GM23338 (cell line): ENCODE measurements at regions not wholly inside any gene's neighbourhood (a gene's known extent, or its start where the extent isn't known, plus 50 kb on each side); places are given as distances from the start of the nearest gene placed in this dataset.

Experiments used
- ATAC-seq: fragments of 200-7000 bp; cut with Tn5 transposase; 3 replicates; pipeline ENCODE4 v1.9.1; 2020
- DNase-seq: peaks from one replicate; pipeline ENCODE4 v3.0.0-alpha.2; 2015; ENCODE audit warnings: low spot score
- H2AFZ ChIP-seq: fragments of 200-600 bp; sonication (generic); 2 replicates; pipeline ENCODE4 v1.8.0; 2016; ENCODE audit warnings: antibody characterized with exemption, mild to moderate bottlenecking, moderate library complexity
- H3F3A ChIP-seq: fragments of 200-600 bp; sonication (generic); replicated peaks from 2 replicates; pipeline ENCODE4 v1.8.0; 2017; ENCODE audit warnings: antibody characterized with exemption, mixed run types, low read depth
- H3K27ac ChIP-seq: fragments of 200-600 bp; sonication (generic); 2 replicates; pipeline ENCODE4 v1.6.1; 2016; ENCODE audit warnings: low read depth
- H3K27me3 ChIP-seq: fragments of 200-600 bp; sonication (generic); 2 replicates; pipeline ENCODE4 v1.8.0; 2016; ENCODE audit warnings: mild to moderate bottlenecking, mixed run types, moderate library complexity; ENCODE audit not compliant: insufficient read depth
- H3K36me3 ChIP-seq: fragments of 200-600 bp; sonication (generic); 2 replicates; pipeline ENCODE4 v1.8.0; 2016; ENCODE audit warnings: mild to moderate bottlenecking; ENCODE audit not compliant: insufficient read depth
- H3K4me1 ChIP-seq: fragments of 200-600 bp; sonication (generic); 2 replicates; pipeline ENCODE4 v1.8.0; 2016; ENCODE audit warnings: mild to moderate bottlenecking, moderate library complexity; ENCODE audit not compliant: insufficient read depth
- H3K4me2 ChIP-seq: fragments of 200-600 bp; sonication (generic); 2 replicates; pipeline ENCODE4 v1.7.1; 2017; ENCODE audit warnings: mixed run types
- H3K4me3 ChIP-seq: fragments of 200-600 bp; sonication (generic); 2 replicates; pipeline ENCODE4 v1.6.1; 2016; ENCODE audit warnings: mixed run types
- H3K79me2 ChIP-seq: fragments of 200-600 bp; sonication (generic); replicated peaks from 2 replicates; pipeline ENCODE4 v1.8.0; 2017; ENCODE audit warnings: mild to moderate bottlenecking; ENCODE audit not compliant: insufficient read depth
- H3K9me2 ChIP-seq: fragments of 200-600 bp; sonication (generic); 2 replicates; pipeline ENCODE4 v1.8.0; 2017; ENCODE audit not compliant: insufficient read depth
- H4K20me1 ChIP-seq: fragments of 200-600 bp; sonication (generic); replicated peaks from 2 replicates; pipeline ENCODE4 v1.8.0; 2017; ENCODE audit warnings: mild to moderate bottlenecking; ENCODE audit not compliant: insufficient read depth
- H3K27ac Mint-ChIP-seq: 2 replicates; pipeline ENCODE4 v1.8.0; 2020; ENCODE audit warnings: inconsistent platforms, mild to moderate bottlenecking, moderate library complexity, mixed read lengths
- H3K27me3 Mint-ChIP-seq: 3 replicates; pipeline ENCODE4 v1.8.0; 2022; ENCODE audit warnings: low read depth, mild to moderate bottlenecking, moderate library complexity, mixed read lengths, inconsistent platforms; ENCODE audit not compliant: insufficient read depth, poor library complexity
- H3K36me3 Mint-ChIP-seq: 3 replicates; pipeline ENCODE4 v1.8.0; 2021; ENCODE audit warnings: low read depth, mild to moderate bottlenecking, inconsistent platforms, moderate library complexity, mixed read lengths
- H3K4me1 Mint-ChIP-seq: 3 replicates; pipeline ENCODE4 v1.8.0; 2020; ENCODE audit warnings: mild to moderate bottlenecking, inconsistent platforms, mixed read lengths
- H3K4me3 Mint-ChIP-seq: 3 replicates; pipeline ENCODE4 v1.8.0; 2021; ENCODE audit warnings: moderate library complexity, mild to moderate bottlenecking, inconsistent platforms, mixed read lengths
- H3K9me3 Mint-ChIP-seq: 3 replicates; pipeline ENCODE4 v1.8.0; 2020; ENCODE audit warnings: moderate library complexity, mild to moderate bottlenecking, inconsistent platforms, mixed read lengths
- CREB1 ChIP-seq: fragments of 250-450 bp; sonication (Bioruptor Pico); IDR thresholded peaks from 2 replicates; pipeline ENCODE4 v1.5.0; 2020; ENCODE audit warnings: low read depth, mild to moderate bottlenecking, moderate library complexity
- EZH2 ChIP-seq: fragments of 200-600 bp; sonication (generic); IDR thresholded peaks from one replicate; pipeline ENCODE4 v1.8.0; 2017; ENCODE audit warnings: antibody characterized with exemption, mild to moderate bottlenecking, low read depth; ENCODE audit not compliant: unreplicated experiment
- EZH2phosphoT487 ChIP-seq: fragments of 200-600 bp; sonication (generic); IDR thresholded peaks from one replicate; pipeline ENCODE4 v1.8.1; 2018; ENCODE audit warnings: antibody characterized with exemption; ENCODE audit not compliant: unreplicated experiment
- JUNB ChIP-seq: IDR thresholded peaks from one replicate; pipeline ENCODE4 v1.6.1; 2016; ENCODE audit warnings: antibody characterized with exemption; ENCODE audit not compliant: unreplicated experiment
- NANOG ChIP-seq: IDR thresholded peaks from 2 replicates; pipeline ENCODE4 v1.6.1; 2016; ENCODE audit warnings: antibody characterized with exemption, borderline replicate concordance
- POLR2AphosphoS5 ChIP-seq: IDR thresholded peaks from 2 replicates; pipeline ENCODE4 v1.6.1; 2016; ENCODE audit warnings: antibody characterized with exemption, low read depth
- STAT1 ChIP-seq: IDR thresholded peaks from one replicate; pipeline ENCODE4 v1.6.1; 2016; ENCODE audit warnings: antibody characterized with exemption; ENCODE audit not compliant: unreplicated experiment
- ZNF114 ChIP-seq: fragments of 250-450 bp; sonication (Bioruptor Pico); IDR thresholded peaks from 2 replicates; pipeline ENCODE4 v1.5.0; 2020; ENCODE audit warnings: mild to moderate bottlenecking, moderate library complexity
- ZNF331 ChIP-seq: fragments of 250-450 bp; sonication (Bioruptor Pico); IDR thresholded peaks from 2 replicates; pipeline ENCODE4 v1.5.0; 2020; ENCODE audit warnings: low read depth, mild to moderate bottlenecking, moderate library complexity
- TF ChIP-seq, protein P1 (sequence below), 2 experiments: fragments of 200-600 bp in 1 of 2; sonication (generic) in 1 of 2; conservative IDR thresholded peaks; 2 replicates each; pipeline versions ENCODE4 v1.5.1 to v1.6.1; 2016 to 2017; ENCODE audit warnings: antibody characterized with exemption in 2 of 2, low read depth in 2 of 2, mild to moderate bottlenecking in 2 of 2, moderate library complexity in 1 of 2
- TF ChIP-seq, protein P2 (sequence below): fragments of 250-450 bp; sonication (Bioruptor Pico); IDR thresholded peaks from 2 replicates; pipeline ENCODE4 v1.5.0; 2020; ENCODE audit warnings: mild to moderate bottlenecking, moderate library complexity
- TF ChIP-seq, protein P3 (sequence below): IDR thresholded peaks from one replicate; pipeline ENCODE4 v1.6.1; 2018; ENCODE audit warnings: antibody characterized with exemption; ENCODE audit not compliant: unreplicated experiment
- TF ChIP-seq, protein P4 (sequence below): IDR thresholded peaks from 2 replicates; pipeline ENCODE4 v1.6.1; 2016; ENCODE audit warnings: antibody characterized with exemption

DNA sequence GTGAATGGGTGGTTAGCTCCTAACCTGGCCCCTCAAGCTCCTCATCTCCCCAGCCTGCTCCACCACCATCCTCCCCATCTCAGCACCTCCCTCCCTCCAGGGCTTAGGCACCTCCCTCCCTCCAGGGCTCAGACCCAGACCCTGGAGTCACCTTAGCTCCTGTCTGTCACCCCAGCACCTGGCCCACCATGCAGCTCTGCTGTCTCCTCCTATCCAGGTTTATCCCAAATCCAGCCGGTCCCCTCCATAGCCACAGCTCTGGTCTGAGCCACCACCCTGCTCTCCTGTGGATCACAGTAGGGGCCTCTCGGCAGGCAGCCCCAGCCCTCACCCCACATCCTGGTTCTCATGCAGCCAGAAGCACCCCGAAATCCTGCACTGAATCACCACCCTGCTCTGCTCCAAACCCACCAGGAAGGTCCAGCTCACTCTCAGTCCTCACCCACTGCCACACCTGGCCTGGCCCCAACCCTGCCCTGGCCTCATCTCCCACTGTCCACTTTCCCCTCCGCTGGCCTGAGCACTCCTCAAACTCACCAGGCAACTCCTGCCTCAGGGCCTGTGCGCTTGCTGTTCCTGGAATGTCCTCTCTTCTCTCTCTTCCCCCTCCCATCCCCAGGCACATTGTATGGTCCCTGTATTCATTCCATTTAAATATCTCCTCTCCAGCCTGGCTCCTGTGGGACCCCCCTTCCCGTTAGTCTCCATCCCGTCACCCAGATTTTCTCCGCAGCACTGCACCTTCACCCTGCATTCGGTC is 62.6 kb downstream of the DIO3 start:
- DNase-seq: peak; percentile 40
- H3K4me3 ChIP-seq: no peak overlapping the region
- no peak overlapping the region for H3K27ac ChIP-seq
- ATAC-seq: peak; percentile 29
- H2AFZ ChIP-seq: peak overlapping the region; percentile 95
- H3K4me1 Mint-ChIP-seq: peaks cover 17% of the 10 kb centered on the region
- H3K4me1 ChIP-seq: peaks cover 2% of the 10 kb centered on the region; the same call in 1 of the 2 replicates
- H3K4me2 ChIP-seq: no peak overlapping the region
- peaks cover 23% of the 10 kb centered on the region for H3K27me3 Mint-ChIP-seq
- no peaks in the 10 kb centered on the region; the same call in 2 of the 3 replicates for H3K36me3 Mint-ChIP-seq
- no peaks in the 10 kb centered on the region for H3K79me2 ChIP-seq
- TF ChIP-seq JUNB (no peak), ZNF114 (CRISPR knock-in tag) (no peak), EZH2phosphoT487 (no peak), EZH2 (no peak), NANOG (no peak), STAT1 (no peak), ZNF331 (CRISPR knock-in tag) (no peak), POLR2AphosphoS5 (no peak), CREB1 (CRISPR knock-in tag) (no peak)
- TF ChIP-seq, protein P1, sequence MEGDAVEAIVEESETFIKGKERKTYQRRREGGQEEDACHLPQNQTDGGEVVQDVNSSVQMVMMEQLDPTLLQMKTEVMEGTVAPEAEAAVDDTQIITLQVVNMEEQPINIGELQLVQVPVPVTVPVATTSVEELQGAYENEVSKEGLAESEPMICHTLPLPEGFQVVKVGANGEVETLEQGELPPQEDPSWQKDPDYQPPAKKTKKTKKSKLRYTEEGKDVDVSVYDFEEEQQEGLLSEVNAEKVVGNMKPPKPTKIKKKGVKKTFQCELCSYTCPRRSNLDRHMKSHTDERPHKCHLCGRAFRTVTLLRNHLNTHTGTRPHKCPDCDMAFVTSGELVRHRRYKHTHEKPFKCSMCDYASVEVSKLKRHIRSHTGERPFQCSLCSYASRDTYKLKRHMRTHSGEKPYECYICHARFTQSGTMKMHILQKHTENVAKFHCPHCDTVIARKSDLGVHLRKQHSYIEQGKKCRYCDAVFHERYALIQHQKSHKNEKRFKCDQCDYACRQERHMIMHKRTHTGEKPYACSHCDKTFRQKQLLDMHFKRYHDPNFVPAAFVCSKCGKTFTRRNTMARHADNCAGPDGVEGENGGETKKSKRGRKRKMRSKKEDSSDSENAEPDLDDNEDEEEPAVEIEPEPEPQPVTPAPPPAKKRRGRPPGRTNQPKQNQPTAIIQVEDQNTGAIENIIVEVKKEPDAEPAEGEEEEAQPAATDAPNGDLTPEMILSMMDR (conservative IDR thresholded peaks at IDR 0.05; ENCODE audit: low read depth in 2 of 2): no peak
- TF ChIP-seq, protein P2, sequence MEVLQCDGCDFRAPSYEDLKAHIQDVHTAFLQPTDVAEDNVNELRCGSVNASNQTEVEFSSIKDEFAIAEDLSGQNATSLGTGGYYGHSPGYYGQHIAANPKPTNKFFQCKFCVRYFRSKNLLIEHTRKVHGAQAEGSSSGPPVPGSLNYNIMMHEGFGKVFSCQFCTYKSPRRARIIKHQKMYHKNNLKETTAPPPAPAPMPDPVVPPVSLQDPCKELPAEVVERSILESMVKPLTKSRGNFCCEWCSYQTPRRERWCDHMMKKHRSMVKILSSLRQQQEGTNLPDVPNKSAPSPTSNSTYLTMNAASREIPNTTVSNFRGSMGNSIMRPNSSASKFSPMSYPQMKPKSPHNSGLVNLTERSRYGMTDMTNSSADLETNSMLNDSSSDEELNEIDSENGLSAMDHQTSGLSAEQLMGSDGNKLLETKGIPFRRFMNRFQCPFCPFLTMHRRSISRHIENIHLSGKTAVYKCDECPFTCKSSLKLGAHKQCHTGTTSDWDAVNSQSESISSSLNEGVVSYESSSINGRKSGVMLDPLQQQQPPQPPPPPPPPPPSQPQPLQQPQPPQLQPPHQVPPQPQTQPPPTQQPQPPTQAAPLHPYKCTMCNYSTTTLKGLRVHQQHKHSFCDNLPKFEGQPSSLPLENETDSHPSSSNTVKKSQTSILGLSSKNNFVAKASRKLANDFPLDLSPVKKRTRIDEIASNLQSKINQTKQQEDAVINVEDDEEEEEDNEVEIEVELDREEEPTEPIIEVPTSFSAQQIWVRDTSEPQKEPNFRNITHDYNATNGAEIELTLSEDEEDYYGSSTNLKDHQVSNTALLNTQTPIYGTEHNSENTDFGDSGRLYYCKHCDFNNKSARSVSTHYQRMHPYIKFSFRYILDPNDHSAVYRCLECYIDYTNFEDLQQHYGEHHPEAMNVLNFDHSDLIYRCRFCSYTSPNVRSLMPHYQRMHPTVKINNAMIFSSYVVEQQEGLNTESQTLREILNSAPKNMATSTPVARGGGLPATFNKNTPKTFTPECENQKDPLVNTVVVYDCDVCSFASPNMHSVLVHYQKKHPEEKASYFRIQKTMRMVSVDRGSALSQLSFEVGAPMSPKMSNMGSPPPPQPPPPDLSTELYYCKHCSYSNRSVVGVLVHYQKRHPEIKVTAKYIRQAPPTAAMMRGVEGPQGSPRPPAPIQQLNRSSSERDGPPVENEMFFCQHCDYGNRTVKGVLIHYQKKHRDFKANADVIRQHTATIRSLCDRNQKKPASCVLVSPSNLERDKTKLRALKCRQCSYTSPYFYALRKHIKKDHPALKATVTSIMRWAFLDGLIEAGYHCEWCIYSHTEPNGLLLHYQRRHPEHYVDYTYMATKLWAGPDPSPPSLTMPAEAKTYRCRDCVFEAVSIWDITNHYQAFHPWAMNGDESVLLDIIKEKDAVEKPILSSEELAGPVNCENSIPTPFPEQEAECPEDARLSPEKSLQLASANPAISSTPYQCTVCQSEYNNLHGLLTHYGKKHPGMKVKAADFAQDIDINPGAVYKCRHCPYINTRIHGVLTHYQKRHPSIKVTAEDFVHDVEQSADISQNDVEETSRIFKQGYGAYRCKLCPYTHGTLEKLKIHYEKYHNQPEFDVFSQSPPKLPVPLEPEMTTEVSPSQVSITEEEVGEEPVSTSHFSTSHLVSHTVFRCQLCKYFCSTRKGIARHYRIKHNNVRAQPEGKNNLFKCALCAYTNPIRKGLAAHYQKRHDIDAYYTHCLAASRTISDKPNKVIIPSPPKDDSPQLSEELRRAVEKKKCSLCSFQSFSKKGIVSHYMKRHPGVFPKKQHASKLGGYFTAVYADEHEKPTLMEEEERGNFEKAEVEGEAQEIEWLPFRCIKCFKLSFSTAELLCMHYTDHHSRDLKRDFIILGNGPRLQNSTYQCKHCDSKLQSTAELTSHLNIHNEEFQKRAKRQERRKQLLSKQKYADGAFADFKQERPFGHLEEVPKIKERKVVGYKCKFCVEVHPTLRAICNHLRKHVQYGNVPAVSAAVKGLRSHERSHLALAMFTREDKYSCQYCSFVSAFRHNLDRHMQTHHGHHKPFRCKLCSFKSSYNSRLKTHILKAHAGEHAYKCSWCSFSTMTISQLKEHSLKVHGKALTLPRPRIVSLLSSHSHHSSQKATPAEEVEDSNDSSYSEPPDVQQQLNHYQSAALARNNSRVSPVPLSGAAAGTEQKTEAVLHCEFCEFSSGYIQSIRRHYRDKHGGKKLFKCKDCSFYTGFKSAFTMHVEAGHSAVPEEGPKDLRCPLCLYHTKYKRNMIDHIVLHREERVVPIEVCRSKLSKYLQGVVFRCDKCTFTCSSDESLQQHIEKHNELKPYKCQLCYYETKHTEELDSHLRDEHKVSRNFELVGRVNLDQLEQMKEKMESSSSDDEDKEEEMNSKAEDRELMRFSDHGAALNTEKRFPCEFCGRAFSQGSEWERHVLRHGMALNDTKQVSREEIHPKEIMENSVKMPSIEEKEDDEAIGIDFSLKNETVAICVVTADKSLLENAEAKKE: no peak
- TF ChIP-seq, protein P3, sequence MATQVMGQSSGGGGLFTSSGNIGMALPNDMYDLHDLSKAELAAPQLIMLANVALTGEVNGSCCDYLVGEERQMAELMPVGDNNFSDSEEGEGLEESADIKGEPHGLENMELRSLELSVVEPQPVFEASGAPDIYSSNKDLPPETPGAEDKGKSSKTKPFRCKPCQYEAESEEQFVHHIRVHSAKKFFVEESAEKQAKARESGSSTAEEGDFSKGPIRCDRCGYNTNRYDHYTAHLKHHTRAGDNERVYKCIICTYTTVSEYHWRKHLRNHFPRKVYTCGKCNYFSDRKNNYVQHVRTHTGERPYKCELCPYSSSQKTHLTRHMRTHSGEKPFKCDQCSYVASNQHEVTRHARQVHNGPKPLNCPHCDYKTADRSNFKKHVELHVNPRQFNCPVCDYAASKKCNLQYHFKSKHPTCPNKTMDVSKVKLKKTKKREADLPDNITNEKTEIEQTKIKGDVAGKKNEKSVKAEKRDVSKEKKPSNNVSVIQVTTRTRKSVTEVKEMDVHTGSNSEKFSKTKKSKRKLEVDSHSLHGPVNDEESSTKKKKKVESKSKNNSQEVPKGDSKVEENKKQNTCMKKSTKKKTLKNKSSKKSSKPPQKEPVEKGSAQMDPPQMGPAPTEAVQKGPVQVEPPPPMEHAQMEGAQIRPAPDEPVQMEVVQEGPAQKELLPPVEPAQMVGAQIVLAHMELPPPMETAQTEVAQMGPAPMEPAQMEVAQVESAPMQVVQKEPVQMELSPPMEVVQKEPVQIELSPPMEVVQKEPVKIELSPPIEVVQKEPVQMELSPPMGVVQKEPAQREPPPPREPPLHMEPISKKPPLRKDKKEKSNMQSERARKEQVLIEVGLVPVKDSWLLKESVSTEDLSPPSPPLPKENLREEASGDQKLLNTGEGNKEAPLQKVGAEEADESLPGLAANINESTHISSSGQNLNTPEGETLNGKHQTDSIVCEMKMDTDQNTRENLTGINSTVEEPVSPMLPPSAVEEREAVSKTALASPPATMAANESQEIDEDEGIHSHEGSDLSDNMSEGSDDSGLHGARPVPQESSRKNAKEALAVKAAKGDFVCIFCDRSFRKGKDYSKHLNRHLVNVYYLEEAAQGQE: no peak
- TF ChIP-seq, protein P4, sequence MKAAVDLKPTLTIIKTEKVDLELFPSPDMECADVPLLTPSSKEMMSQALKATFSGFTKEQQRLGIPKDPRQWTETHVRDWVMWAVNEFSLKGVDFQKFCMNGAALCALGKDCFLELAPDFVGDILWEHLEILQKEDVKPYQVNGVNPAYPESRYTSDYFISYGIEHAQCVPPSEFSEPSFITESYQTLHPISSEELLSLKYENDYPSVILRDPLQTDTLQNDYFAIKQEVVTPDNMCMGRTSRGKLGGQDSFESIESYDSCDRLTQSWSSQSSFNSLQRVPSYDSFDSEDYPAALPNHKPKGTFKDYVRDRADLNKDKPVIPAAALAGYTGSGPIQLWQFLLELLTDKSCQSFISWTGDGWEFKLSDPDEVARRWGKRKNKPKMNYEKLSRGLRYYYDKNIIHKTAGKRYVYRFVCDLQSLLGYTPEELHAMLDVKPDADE: no peak
- H3K9me3 Mint-ChIP-seq: no peaks in the 10 kb centered on the region; the same call in 2 of the 3 replicates
- H3K27me3 ChIP-seq: peaks cover 7% of the 10 kb centered on the region; the same call in 1 of the 2 replicates
- H3K4me3 Mint-ChIP-seq: no peak overlapping the region
- no peaks in the 10 kb centered on the region for H3K9me2 ChIP-seq
- H3K36me3 ChIP-seq: no peaks in the 10 kb centered on the region
- H3K27ac Mint-ChIP-seq: 0 out of 2 replicates have a peak overlapping the region, but pooled peaks have one; percentile 50
- no peaks in the 10 kb centered on the region for H4K20me1 ChIP-seq
- H3F3A ChIP-seq: no peaks in the 10 kb centered on the region
